Breast epithelium (tissue), 4 donors: ENCODE measurements at regions not wholly inside any gene's neighbourhood (a gene's known extent, or its start where the extent isn't known, plus 50 kb on each side); places are given as distances from the start of the nearest gene placed in this dataset.

ENCODE experiments used
- DNase-seq, 2 donors: peaks; one replicate each; pipeline ENCODE4 v3.0.0-alpha.2; 2019; ENCODE audit warnings: low spot score in 2 of 2
- H3K27ac ChIP-seq, 2 donors: fragments of 200-600 bp; sonication (generic) in 1 of 2; one replicate each; pipeline ENCODE4 v1.5.1; 2016 to 2019; ENCODE audit warnings: mild to moderate bottlenecking in 1 of 2
- H3K27me3 ChIP-seq, 2 donors: fragments of 200-600 bp; sonication (generic) in 1 of 2; one replicate each; pipeline versions ENCODE4 v1.5.1 to v1.6.0; 2017 to 2019; ENCODE audit warnings: control low read depth in 1 of 2, mild to moderate bottlenecking in 1 of 2
- H3K36me3 ChIP-seq: fragments of 200-600 bp; one replicate; pipeline ENCODE4 v1.5.1; 2019
- H3K4me1 ChIP-seq, 2 donors: fragments of 200-600 bp; sonication (generic); one replicate each; pipeline ENCODE4 v1.5.1; 2016 to 2019; ENCODE audit warnings: control low read depth in 1 of 2
- H3K4me3 ChIP-seq, 3 donors: fragments of 200-600 bp; sonication (generic); 1 replicate in 2 of 3; 2 replicates in 1 of 3; pipeline ENCODE4 v1.5.1; 2016 to 2019; ENCODE audit warnings: mild to moderate bottlenecking in 3 of 3, moderate library complexity in 2 of 3
- H3K9me3 ChIP-seq, 2 donors: fragments of 200-600 bp; sonication (generic) in 1 of 2; one replicate each; pipeline ENCODE4 v1.5.1; 2016 to 2019; ENCODE audit warnings: control low read depth in 1 of 2
- POLR2A ChIP-seq: fragments of 450-650 bp; IDR thresholded peaks from one replicate; pipeline ENCODE4 v1.6.1; 2016; ENCODE audit warnings: antibody characterized with exemption, mild to moderate bottlenecking, moderate library complexity
- POLR2AphosphoS5 ChIP-seq, 3 donors: sonication (generic); formaldehyde crosslinking; IDR thresholded peaks; one replicate each; pipeline ENCODE4 v1.6.1; 2017; ENCODE audit warnings: antibody characterized with exemption in 3 of 3
- intact Hi-C: fragments of 100-400 bp; cut with DNase I; formaldehyde crosslinking; loops from one replicate; pipeline ENCODE4 v1.15.1; 2023; ENCODE audit warnings: low total_unique reads
- TF ChIP-seq, protein P1 (sequence below), 3 donors: fragments of 450-650 bp; IDR thresholded peaks; one replicate each; pipeline ENCODE4 v1.5.1; 2016 to 2017; ENCODE audit warnings: antibody characterized with exemption in 3 of 3, mild to moderate bottlenecking in 3 of 3, moderate library complexity in 3 of 3

DNA sequence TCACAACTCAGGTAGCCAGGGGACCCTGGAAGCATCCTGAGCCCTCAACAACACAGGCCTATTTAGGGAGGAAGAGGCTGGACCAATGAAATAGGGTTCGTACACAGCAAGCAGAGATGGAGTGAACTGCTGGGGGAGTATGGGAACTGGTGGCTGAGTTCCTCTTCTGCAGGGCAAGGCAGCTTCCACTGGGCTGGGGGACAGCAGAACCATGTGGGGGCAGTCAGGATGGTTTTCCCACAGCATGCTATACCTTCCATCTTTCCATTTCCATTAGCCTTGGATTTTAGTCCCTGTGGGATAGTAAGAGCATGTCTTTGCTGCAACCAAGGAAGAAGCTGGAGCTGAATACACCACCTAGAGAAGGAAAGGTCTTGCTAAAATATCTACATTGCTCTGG lies 370.6 kb downstream of the CCSER2 start:
- no peak overlapping the region for H3K27ac ChIP-seq
- DNase-seq, result no peak
- TF ChIP-seq POLR2AphosphoS5 (IDR thresholded peaks at IDR 0.05) (no peak), POLR2A (no peak)
- TF ChIP-seq, protein P1, sequence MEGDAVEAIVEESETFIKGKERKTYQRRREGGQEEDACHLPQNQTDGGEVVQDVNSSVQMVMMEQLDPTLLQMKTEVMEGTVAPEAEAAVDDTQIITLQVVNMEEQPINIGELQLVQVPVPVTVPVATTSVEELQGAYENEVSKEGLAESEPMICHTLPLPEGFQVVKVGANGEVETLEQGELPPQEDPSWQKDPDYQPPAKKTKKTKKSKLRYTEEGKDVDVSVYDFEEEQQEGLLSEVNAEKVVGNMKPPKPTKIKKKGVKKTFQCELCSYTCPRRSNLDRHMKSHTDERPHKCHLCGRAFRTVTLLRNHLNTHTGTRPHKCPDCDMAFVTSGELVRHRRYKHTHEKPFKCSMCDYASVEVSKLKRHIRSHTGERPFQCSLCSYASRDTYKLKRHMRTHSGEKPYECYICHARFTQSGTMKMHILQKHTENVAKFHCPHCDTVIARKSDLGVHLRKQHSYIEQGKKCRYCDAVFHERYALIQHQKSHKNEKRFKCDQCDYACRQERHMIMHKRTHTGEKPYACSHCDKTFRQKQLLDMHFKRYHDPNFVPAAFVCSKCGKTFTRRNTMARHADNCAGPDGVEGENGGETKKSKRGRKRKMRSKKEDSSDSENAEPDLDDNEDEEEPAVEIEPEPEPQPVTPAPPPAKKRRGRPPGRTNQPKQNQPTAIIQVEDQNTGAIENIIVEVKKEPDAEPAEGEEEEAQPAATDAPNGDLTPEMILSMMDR (IDR thresholded peaks at IDR 0.05), result no peak
- intact Hi-C loops, result loop anchor here (10.0 kb wide), 1 partner anchor 1566 kb away; no protein-coding TSS in a partner anchor
- H3K27me3 ChIP-seq, result no peaks in the 10 kb centered on the region
- no peaks in the 10 kb centered on the region for H3K4me1 ChIP-seq
- no peak overlapping the region for H3K4me3 ChIP-seq
- no peaks in the 10 kb centered on the region for H3K9me3 ChIP-seq
- no peaks in the 10 kb centered on the region for H3K36me3 ChIP-seq

DNA sequence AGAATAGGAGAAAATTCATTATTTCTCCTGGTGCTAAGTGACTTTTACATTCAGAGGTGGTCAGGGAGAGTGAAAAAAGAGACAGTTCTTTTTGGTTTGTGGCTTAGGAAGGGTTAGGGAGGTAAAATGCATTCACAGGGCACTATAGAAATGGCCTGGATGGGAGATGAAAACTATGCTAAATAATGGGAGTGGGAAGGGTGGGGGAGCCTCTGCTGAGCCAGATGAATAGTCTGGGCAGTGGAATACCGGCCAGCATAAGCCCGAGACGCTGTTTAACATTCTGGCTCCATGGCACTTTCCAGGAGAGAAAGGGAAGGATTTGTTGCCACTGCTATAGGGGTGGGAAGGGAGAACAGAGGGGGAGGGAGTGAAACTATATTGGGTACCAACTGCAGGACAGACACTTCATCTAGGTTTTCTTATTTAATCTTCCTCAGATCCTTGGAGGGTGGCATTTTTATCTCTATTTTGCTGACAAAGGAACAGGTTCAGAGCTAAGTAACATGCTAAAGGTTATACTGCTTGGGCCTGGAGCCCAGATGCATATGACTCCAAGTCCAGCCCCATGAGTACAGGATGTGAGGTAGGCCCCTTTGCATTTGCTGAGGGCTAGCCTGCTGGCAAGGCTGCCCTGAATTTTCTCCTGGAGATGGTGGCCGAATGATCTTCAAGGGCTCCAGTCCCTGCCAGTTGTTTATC lies 372.4 kb downstream of the CCSER2 start:
- Histone ChIP-seq H3K27ac (no peak overlapping the region), H3K9me3 (no peaks in the 10 kb centered on the region), H3K27me3 (no peaks in the 10 kb centered on the region), H3K36me3 (no peaks in the 10 kb centered on the region), H3K4me1 (no peaks in the 10 kb centered on the region), H3K4me3 (no peak overlapping the region)
- intact Hi-C loops, result no loop called here
- DNase-seq, result no peak
- no peak for TF ChIP-seq POLR2AphosphoS5 (IDR thresholded peaks at IDR 0.05)
- no peak for TF ChIP-seq POLR2A
- TF ChIP-seq, protein P1 (IDR thresholded peaks at IDR 0.05), result no peak

GRCh38 chr10:84701370-84701720 lies 373.0 kb downstream of the CCSER2 start:
- Histone ChIP-seq H3K4me3 (no peak overlapping the region), H3K27ac (no peak overlapping the region), H3K27me3 (no peaks in the 10 kb centered on the region), H3K36me3 (no peaks in the 10 kb centered on the region), H3K9me3 (no peaks in the 10 kb centered on the region), H3K4me1 (no peaks in the 10 kb centered on the region)
- intact Hi-C loops, result no loop called here
- no peak for TF ChIP-seq POLR2A
- TF ChIP-seq, protein P1 (IDR thresholded peaks at IDR 0.05), result no peak
- no peak for TF ChIP-seq POLR2AphosphoS5 (IDR thresholded peaks at IDR 0.05)
- no peak for DNase-seq

- intact Hi-C loops, result no loop called here
- no peak overlapping the region for H3K27ac ChIP-seq
- H3K4me3 ChIP-seq, result no peak overlapping the region
- TF ChIP-seq, protein P1 (IDR thresholded peaks at IDR 0.05), result no peak
- TF ChIP-seq POLR2A (no peak), POLR2AphosphoS5 (IDR thresholded peaks at IDR 0.05) (no peak)
- H3K27me3 ChIP-seq, result no peaks in the 10 kb centered on the region
- no peaks in the 10 kb centered on the region for H3K9me3 ChIP-seq
- no peak for DNase-seq
- no peaks in the 10 kb centered on the region for H3K4me1 ChIP-seq
- H3K36me3 ChIP-seq, result no peaks in the 10 kb centered on the region
Measured at GRCh38 chr10:84704101-84704500, 375.7 kb downstream of the CCSER2 start.

- intact Hi-C loops, result no loop called here
- Histone ChIP-seq H3K4me3 (no peak overlapping the region), H3K27me3 (no peaks in the 10 kb centered on the region), H3K4me1 (no peaks in the 10 kb centered on the region), H3K36me3 (no peaks in the 10 kb centered on the region), H3K9me3 (no peaks in the 10 kb centered on the region), H3K27ac (no peak overlapping the region)
- no peak for DNase-seq
- no peak for TF ChIP-seq POLR2A
- TF ChIP-seq, protein P1 (IDR thresholded peaks at IDR 0.05), result no peak
- no peak for TF ChIP-seq POLR2AphosphoS5 (IDR thresholded peaks at IDR 0.05)
Measured at GRCh38 chr10:84706431-84706830, 378.0 kb downstream of the CCSER2 start.
